BE2C (cell line): ENCODE measurements at regions not wholly inside any gene's neighbourhood (a gene's known extent, or its start where the extent isn't known, plus 50 kb on each side); places are given as distances from the start of the nearest gene placed in this dataset.

Source experiments
- DNase-seq: peaks from one replicate; pipeline ENCODE4 v3.0.0-alpha.2; 2020
- H3K27me3 ChIP-seq: fragments of 250-450 bp; sonication (Bioruptor Pico); 2 replicates; pipeline ENCODE4 v1.5.1; 2020; ENCODE audit warnings: mild to moderate bottlenecking
- H3K36me3 ChIP-seq: fragments of 250-450 bp; sonication (Bioruptor Pico); 2 replicates; pipeline ENCODE4 v1.5.1; 2020; ENCODE audit warnings: mild to moderate bottlenecking
- H3K4me1 ChIP-seq: fragments of 250-450 bp; sonication (Bioruptor Pico); 2 replicates; pipeline ENCODE4 v1.5.1; 2020
- H3K4me3 ChIP-seq: 2 replicates; pipeline ENCODE4 v1.5.1; 2011; ENCODE audit warnings: low read depth, low read length
- H3K9me3 ChIP-seq: fragments of 250-450 bp; sonication (Bioruptor Pico); 2 replicates; pipeline ENCODE4 v1.5.1; 2020
- CTCF ChIP-seq: IDR thresholded peaks from 2 replicates; pipeline ENCODE4 v1.5.1; 2012; ENCODE audit warnings: mild to moderate bottlenecking, low read depth, low read length

- DNase-seq = no peak
- H3K4me3 ChIP-seq = no peak overlapping the region
- H3K27me3 ChIP-seq = no peaks in the 10 kb centered on the region
- TF ChIP-seq CTCF = no peak
- H3K4me1 ChIP-seq = no peaks in the 10 kb centered on the region
- no peaks in the 10 kb centered on the region for H3K36me3 ChIP-seq
- no peaks in the 10 kb centered on the region; the same call in none of the 2 replicates for H3K9me3 ChIP-seq
These were observed 973.9 kb downstream of the BRD1 start for GRCh38 chr22:48853627-48854240.

GRCh38 chr22:48851933-48852549 is 975.6 kb downstream of the BRD1 start:
- H3K4me3 ChIP-seq = no peak overlapping the region
- DNase-seq = no peak
- no peaks in the 10 kb centered on the region; the same call in 1 of the 2 replicates for H3K9me3 ChIP-seq
- H3K36me3 ChIP-seq = no peaks in the 10 kb centered on the region
- no peak for TF ChIP-seq CTCF
- H3K27me3 ChIP-seq = no peaks in the 10 kb centered on the region
- H3K4me1 ChIP-seq = no peaks in the 10 kb centered on the region

- TF ChIP-seq CTCF = no peak
- no peak for DNase-seq
- Histone ChIP-seq H3K36me3 (no peaks in the 10 kb centered on the region), H3K4me3 (no peak overlapping the region), H3K27me3 (no peaks in the 10 kb centered on the region), H3K9me3 (no peaks in the 10 kb centered on the region; the same call in 1 of the 2 replicates), H3K4me1 (no peaks in the 10 kb centered on the region)
These were observed 976.9 kb downstream of the BRD1 start for GRCh38 chr22:48850658-48851287.

GRCh38 chr22:48849963-48850657 is 977.6 kb downstream of the BRD1 start:
- H3K36me3 ChIP-seq = no peaks in the 10 kb centered on the region
- H3K4me1 ChIP-seq = no peaks in the 10 kb centered on the region
- no peak for DNase-seq
- no peak for TF ChIP-seq CTCF
- no peaks in the 10 kb centered on the region; the same call in 1 of the 2 replicates for H3K9me3 ChIP-seq
- H3K27me3 ChIP-seq = no peaks in the 10 kb centered on the region
- H3K4me3 ChIP-seq = no peak overlapping the region

- no peaks in the 10 kb centered on the region for H3K4me1 ChIP-seq
- H3K27me3 ChIP-seq = no peaks in the 10 kb centered on the region
- no peak for TF ChIP-seq CTCF
- H3K36me3 ChIP-seq = no peaks in the 10 kb centered on the region
- no peak for DNase-seq
- no peaks in the 10 kb centered on the region; the same call in 1 of the 2 replicates for H3K9me3 ChIP-seq
- no peak overlapping the region for H3K4me3 ChIP-seq
These were observed 978.3 kb downstream of the BRD1 start for GRCh38 chr22:48849219-48849912.
